MG63 (cell line): ENCODE measurements at regions not wholly inside any gene's neighbourhood (a gene's known extent, or its start where the extent isn't known, plus 50 kb on each side); places are given as distances from the start of the nearest gene placed in this dataset.

Source experiments
- DNase-seq: peaks from one replicate; pipeline ENCODE4 v3.0.0-alpha.2; 2020
- H3K27me3 ChIP-seq: fragments of 250-450 bp; sonication (Bioruptor Pico); 2 replicates; pipeline ENCODE4 v1.5.1; 2020; ENCODE audit warnings: mild to moderate bottlenecking, moderate library complexity
- H3K36me3 ChIP-seq: fragments of 250-450 bp; sonication (Bioruptor Pico); 2 replicates; pipeline ENCODE4 v1.5.1; 2020; ENCODE audit warnings: mild to moderate bottlenecking, moderate library complexity
- H3K4me3 ChIP-seq: fragments of 250-450 bp; sonication (Bioruptor Pico); 2 replicates; pipeline ENCODE4 v1.5.1; 2020; ENCODE audit warnings: mild to moderate bottlenecking, moderate library complexity
- H3K9me3 ChIP-seq: fragments of 250-450 bp; sonication (Bioruptor Pico); 2 replicates; pipeline ENCODE4 v1.5.1; 2020; ENCODE audit warnings: mild to moderate bottlenecking, moderate library complexity

DNA sequence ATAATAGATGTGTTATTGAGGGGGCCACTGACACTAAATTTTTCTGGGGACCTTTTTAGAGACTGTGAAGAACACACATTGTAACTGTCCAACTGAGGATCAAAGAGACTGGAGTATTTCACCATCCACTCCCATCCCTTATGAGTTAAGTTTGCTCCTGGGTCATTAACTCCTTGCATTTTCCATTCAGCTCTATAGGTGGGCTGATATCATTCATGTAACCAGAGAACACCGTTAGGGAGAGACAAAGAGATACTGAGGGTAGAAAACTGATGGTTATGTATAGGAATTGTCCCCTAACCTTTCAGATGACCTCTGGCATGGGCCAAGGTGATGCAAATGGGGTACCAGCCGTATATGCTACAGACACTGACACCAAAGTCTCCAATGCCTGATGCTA is 142.4 kb upstream of the TLR4 start:
- H3K36me3 ChIP-seq: no peaks in the 10 kb centered on the region
- H3K9me3 ChIP-seq: no peaks in the 10 kb centered on the region
- no peaks in the 10 kb centered on the region for H3K27me3 ChIP-seq
- DNase-seq: no peak
- H3K4me3 ChIP-seq: no peak overlapping the region

- no peaks in the 10 kb centered on the region for H3K27me3 ChIP-seq
These were observed 141.2 kb upstream of the ASTN2 start for GRCh38 chr9:117555964-117556629.

DNA sequence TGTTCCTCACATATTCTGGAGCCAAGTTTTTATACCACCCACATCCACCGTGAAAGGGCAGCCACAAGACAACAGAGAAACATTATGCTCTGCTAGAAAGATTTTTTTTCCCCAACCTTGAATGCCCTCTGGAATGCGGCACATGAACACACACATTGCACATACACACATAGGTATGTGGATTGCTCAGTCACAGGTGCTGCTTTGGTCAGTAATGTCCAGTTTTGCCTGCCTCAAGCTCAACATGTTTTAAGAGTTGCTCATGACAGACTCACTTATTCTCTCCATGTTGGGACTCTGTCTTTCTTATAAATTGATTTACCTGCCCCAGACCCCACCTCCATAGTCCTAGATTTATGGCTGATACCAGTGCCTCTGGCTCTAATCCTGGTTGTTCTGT is 138.0 kb upstream of the ASTN2 start:
- Histone ChIP-seq H3K9me3 (no peaks in the 10 kb centered on the region), H3K27me3 (no peaks in the 10 kb centered on the region), H3K4me3 (no peak overlapping the region), H3K36me3 (no peaks in the 10 kb centered on the region)
- no peak for DNase-seq

More at GRCh38 chr9:117555964-117556629, 141.2 kb upstream of the ASTN2 start:
- Histone ChIP-seq H3K36me3 (no peaks in the 10 kb centered on the region), H3K9me3 (no peaks in the 10 kb centered on the region), H3K4me3 (no peak overlapping the region)
- DNase-seq: peak; percentile 52

DNA sequence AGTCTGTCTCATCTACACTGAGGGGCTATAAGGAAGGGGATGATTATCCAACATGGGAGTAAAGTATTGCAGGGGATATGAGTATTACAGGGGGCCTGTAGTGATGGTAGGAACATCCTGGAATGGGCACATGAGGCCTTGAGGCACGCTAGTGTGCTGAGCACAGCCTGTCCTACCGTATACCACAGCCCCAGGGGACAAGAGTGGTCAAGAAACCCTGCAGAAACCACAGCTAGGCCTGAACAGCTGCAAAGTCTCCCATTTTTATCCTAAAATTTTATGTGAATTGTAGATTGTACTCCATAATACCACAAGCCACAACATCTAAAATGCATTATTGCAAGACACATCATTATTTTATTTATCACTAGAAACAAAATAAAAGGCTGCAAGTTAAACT is 136.3 kb upstream of the ASTN2 start:
- no peaks in the 10 kb centered on the region for H3K36me3 ChIP-seq
- no peaks in the 10 kb centered on the region for H3K9me3 ChIP-seq
- no peak for DNase-seq
- no peak overlapping the region for H3K4me3 ChIP-seq
- no peaks in the 10 kb centered on the region for H3K27me3 ChIP-seq

GRCh38 chr9:117549444-117549843 is 134.6 kb upstream of the ASTN2 start:
- Histone ChIP-seq H3K4me3 (no peak overlapping the region), H3K9me3 (no peaks in the 10 kb centered on the region), H3K36me3 (no peaks in the 10 kb centered on the region), H3K27me3 (no peaks in the 10 kb centered on the region)
- DNase-seq: no peak

- Histone ChIP-seq H3K27me3 (no peaks in the 10 kb centered on the region), H3K4me3 (no peak overlapping the region), H3K36me3 (no peaks in the 10 kb centered on the region), H3K9me3 (no peaks in the 10 kb centered on the region)
- DNase-seq: no peak
These were observed 133.7 kb upstream of the ASTN2 start for GRCh38 chr9:117548556-117548955.

GRCh38 chr9:117547904-117548303 is 133.0 kb upstream of the ASTN2 start:
- H3K4me3 ChIP-seq: no peak overlapping the region
- DNase-seq: no peak

GRCh38 chr9:117546894-117547678 is 132.2 kb upstream of the ASTN2 start:
- Histone ChIP-seq H3K9me3 (no peaks in the 10 kb centered on the region), H3K27me3 (no peaks in the 10 kb centered on the region), H3K4me3 (peak overlapping the region; percentile 13; the same call in 1 of the 2 replicates), H3K36me3 (no peaks in the 10 kb centered on the region)
- DNase-seq: peak; percentile 9

More at GRCh38 chr9:117547904-117548303, 133.0 kb upstream of the ASTN2 start:
- H3K36me3 ChIP-seq: no peaks in the 10 kb centered on the region
- H3K27me3 ChIP-seq: no peaks in the 10 kb centered on the region
- H3K9me3 ChIP-seq: no peaks in the 10 kb centered on the region

DNA sequence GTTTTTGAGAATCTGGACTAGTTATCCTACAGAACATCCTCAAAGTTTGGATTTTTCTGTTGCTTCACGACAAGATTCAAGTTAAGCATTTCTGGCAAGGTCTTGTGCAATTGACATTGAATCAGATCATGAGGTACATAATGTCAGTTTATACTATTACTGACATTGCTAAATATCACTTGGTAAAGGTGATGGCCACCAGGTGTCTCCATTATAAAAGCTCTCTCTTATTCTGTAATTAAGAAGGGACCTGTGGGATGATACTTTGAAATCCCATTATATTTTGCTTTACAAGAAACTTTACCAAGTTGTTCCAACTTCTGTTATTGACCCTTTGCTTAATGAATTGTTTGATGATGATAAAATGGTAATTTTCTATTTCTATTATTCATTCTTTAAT is 131.0 kb upstream of the ASTN2 start:
- Histone ChIP-seq H3K27me3 (no peaks in the 10 kb centered on the region), H3K36me3 (no peaks in the 10 kb centered on the region), H3K4me3 (no peak overlapping the region), H3K9me3 (no peaks in the 10 kb centered on the region)
- DNase-seq: no peak

GRCh38 chr9:117543089-117543488 is 128.2 kb upstream of the ASTN2 start:
- Histone ChIP-seq H3K9me3 (no peaks in the 10 kb centered on the region), H3K4me3 (no peak overlapping the region), H3K36me3 (no peaks in the 10 kb centered on the region), H3K27me3 (no peaks in the 10 kb centered on the region)
- no peak for DNase-seq

DNA sequence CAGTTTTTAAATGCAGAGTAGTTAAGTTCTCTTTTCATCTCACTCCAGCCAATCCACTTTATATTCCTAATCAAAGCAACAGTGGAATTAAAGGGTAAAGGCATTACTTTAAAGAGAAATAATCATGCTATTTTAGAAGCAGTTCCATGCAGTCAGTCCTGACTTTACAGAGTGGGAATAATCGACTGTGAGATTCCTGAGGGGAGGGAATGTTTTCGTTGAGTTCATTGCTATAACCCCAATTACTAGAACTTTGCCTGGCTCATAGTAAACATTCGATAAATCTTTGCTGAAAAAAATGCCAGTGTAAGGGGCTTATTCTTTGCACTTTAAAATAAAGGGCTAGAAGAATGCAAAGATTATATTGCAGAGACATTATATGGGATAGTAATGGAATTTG is 127.2 kb upstream of the ASTN2 start:
- DNase-seq: no peak
- Histone ChIP-seq H3K36me3 (no peaks in the 10 kb centered on the region), H3K9me3 (no peaks in the 10 kb centered on the region), H3K27me3 (no peaks in the 10 kb centered on the region), H3K4me3 (no peak overlapping the region)

DNA sequence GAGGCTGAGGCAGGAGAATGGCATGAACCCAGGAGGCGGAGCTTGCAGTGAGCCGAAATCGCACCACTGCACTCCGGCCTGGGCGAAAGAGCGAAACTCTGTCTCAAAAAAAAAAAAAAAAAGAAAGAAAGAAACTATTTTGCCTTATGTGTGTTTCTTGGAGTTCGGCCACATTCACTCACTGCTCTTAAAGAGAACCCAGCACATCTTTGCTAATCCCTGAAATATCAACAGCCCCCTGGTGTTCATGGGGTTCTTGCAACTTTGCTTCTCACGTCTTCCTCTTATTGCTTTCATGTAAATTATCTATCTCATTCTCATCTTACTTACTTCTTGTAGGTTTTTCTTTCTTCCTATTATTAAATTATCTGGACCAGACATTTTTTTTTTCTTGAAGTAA is 126.3 kb upstream of the ASTN2 start:
- no peaks in the 10 kb centered on the region for H3K27me3 ChIP-seq
- H3K36me3 ChIP-seq: no peaks in the 10 kb centered on the region
- DNase-seq: no peak
- no peaks in the 10 kb centered on the region for H3K9me3 ChIP-seq
- H3K4me3 ChIP-seq: no peak overlapping the region

DNA sequence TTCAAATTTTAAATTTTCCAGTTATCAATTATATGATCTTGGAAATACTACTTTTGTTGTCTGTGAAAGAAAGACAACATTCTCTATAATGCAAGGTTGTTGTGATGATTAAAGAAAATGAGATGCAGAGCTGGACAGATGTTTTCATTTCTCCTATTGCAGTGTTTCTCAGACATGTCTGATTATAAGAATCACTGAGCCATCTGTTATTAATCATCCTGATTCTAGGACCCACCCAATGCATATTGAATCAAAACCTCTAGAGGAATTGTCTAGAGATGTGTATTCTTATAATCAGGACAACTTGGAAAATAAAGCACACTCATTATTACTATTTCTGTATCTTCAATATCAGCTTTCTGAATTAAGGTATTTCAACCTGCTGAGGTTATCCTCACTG is 121.1 kb upstream of the ASTN2 start:
- no peak for DNase-seq
- H3K4me3 ChIP-seq: no peak overlapping the region
- no peaks in the 10 kb centered on the region for H3K9me3 ChIP-seq

GRCh38 chr9:117535434-117535833 is 120.6 kb upstream of the ASTN2 start:
- Histone ChIP-seq H3K36me3 (no peaks in the 10 kb centered on the region), H3K27me3 (no peaks in the 10 kb centered on the region), H3K4me3 (no peak overlapping the region), H3K9me3 (no peaks in the 10 kb centered on the region)
- no peak for DNase-seq

More for the DNA sequence above, 121.1 kb upstream of the ASTN2 start:
- no peaks in the 10 kb centered on the region for H3K27me3 ChIP-seq
- H3K36me3 ChIP-seq: no peaks in the 10 kb centered on the region

DNA sequence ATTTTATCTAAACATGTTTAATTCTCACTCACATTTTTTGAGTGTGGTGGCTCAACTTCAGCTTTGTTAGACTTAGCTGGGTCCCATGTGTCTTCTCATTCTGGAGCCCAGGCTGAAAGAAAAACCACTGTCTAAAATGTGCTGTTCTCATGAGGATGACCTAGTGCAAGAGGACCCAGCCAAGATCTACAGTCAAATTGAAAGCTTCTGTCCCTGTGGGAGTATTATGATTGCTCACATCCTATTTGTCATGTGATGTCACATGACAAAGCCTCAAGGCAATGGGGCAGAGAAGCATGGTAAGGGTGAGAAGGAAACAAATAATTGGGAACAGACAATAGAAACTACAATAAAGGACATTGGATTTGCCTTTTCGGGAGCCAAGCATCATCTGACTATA is 113.4 kb upstream of the ASTN2 start:
- DNase-seq: no peak
- Histone ChIP-seq H3K9me3 (no peaks in the 10 kb centered on the region), H3K36me3 (no peaks in the 10 kb centered on the region), H3K4me3 (no peak overlapping the region), H3K27me3 (no peaks in the 10 kb centered on the region)

DNA sequence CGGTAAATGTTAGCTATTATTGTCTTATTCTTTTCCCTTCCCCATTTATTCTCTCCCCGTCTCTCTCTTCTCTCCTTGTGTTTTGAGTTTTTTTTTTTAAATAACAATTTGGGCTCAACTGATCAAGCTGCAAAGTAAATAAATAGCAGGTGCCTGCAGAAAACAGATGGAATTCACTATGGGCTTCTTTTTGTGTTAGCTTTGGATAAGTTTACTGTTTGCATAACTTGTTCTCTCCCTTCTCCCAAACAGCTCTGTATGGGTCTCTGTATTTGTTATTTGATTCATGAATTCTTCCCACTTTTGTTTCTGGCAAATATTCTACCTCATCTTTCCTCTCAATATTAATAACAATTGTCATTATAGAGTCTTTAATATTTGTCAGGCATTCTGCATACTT is 111.8 kb upstream of the ASTN2 start:
- Histone ChIP-seq H3K9me3 (no peaks in the 10 kb centered on the region), H3K27me3 (no peaks in the 10 kb centered on the region), H3K36me3 (no peaks in the 10 kb centered on the region), H3K4me3 (no peak overlapping the region)
- DNase-seq: no peak

DNA sequence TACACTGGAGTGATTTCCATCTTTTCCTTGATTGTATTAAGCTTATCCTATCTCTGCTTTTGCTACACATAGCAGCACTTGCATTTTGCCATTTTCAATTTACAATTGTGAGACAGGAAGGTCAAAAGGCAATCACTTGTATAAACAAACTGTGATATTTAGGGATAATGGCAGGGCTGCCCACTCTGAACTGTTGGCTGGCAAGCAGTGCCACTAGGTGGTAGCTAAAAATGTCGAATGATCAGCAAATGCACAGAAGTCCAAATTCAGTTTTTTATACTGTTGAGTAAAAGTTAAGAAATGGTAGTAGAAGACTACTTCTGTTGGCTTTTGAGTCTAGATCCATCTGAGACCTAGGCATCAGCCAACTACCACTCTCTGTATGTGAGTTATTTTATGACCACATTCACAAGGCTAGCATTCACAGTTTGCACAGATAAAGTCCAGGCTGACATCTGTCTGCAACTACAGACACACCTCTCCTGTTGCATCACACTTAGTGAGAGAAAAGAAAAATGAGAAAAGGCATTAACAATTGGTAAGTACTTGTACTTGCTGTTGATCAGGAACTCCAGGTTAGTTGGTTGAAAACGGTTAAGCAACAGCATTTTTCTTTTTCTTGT is 108.8 kb upstream of the ASTN2 start:
- Histone ChIP-seq H3K36me3 (no peaks in the 10 kb centered on the region), H3K9me3 (no peaks in the 10 kb centered on the region), H3K4me3 (no peak overlapping the region), H3K27me3 (no peaks in the 10 kb centered on the region)
- DNase-seq: no peak

DNA sequence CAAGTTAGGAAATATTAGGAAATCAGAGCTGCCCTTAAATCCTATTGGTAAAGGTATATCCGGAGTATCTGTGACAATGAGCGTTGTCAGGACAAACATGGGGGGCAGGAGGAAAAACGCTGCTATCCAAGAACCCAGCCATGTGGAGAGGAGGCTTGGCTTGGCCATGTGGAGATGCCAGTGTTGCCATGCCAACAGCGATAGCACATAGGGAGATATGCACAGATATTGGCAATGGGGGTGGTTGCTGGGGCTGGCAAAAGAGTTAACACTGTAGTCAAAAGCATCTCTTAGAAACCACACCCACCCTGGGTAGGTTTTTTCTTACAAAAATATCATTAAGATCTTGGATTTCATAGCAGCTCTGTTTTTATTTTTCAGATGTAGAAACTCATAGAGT is 106.4 kb upstream of the ASTN2 start:
- no peaks in the 10 kb centered on the region for H3K27me3 ChIP-seq
- no peak for DNase-seq
- H3K4me3 ChIP-seq: no peak overlapping the region
- no peaks in the 10 kb centered on the region for H3K9me3 ChIP-seq
- H3K36me3 ChIP-seq: no peaks in the 10 kb centered on the region
